ENCODE measurements at regions not wholly inside any gene's neighbourhood (a gene's known extent, or its start where the extent isn't known, plus 50 kb on each side); places are given as distances from the start of the nearest gene placed in this dataset.
A peak's percentile ranks its signal among the peaks of the same experiment; 100 is the strongest.
"Not testable (repeated sequence)": the region's sequence is repeated elsewhere in the genome, so short reads cannot be mapped to it uniquely, and the experiment has no call there.

DNA sequence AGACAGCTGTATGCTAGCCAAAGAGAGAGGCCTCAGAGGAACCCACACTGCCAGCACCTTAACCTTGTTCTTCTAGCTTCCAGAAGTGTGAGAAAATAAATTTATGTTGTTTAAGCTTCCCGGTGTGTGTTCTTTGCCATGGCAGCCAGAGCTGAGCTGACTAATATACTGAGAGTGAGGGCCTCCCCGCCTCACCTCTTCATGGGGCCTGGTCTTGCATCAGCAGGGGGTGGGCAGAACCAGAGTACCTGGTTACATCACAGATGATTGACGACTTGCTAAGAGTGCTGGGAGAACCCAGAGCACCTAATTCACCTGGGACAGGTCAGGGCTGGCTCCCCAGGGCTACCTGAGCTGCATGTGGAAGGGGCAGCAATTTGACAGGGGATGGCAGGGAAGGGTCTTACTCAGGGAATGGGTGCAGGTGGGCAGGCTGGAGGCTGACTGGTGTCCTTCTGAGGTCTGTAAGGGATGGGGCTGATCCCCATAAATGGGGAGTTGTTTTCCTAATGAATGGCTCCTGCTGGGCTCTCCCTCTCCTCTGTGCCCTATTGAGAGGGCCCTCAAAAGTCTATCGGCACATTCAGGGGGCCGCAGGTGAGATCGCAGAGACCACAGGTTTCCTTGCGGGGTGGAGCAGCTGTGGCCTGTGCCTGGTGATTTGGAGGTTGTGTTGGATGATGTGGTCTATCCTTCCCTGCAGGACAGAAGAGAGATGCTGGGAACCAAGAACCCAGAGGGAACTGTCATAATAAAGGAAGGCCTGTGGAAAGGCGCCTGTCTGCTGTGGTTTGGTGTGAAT, 60.6 kb upstream of the ETV3 start:
- Histone ChIP-seq H3K9ac (ENCODE audit: insufficient read depth in 1 of 2, low read length in 2 of 2) (no peak overlapping the region), H3K4me1 (ENCODE audit: control insufficient read depth in 5 of 5, insufficient read depth in 5 of 5, low read length in 5 of 5) (peaks cover 0 to 5% (median 0%) of the 10 kb centered on the region in 5 donors), H3K9me3 (ENCODE audit: control insufficient read depth in 4 of 4, insufficient read depth in 3 of 4, low read length in 3 of 4) (no peaks in the 10 kb centered on the region), H3K36me3 (ENCODE audit: control insufficient read depth in 4 of 4, insufficient read depth in 4 of 4, low read length in 4 of 4) (no peaks in the 10 kb centered on the region), H3K27ac (ENCODE audit: low read depth in 1 of 2, low read length in 1 of 2) (peak overlapping the region in 1 of 2 donors; percentile 86), H3K27me3 (ENCODE audit: control insufficient read depth in 3 of 3, insufficient read depth in 3 of 3, low read length in 2 of 3) (peaks cover 0 to 21% (median 9%) of the 10 kb centered on the region in 3 donors), H3K4me3 (no peak overlapping the region)
- ATAC-seq (ENCODE audit: insufficient read depth, low FRiP score) (peak; percentile 48), DNase-seq (peak; percentile 25 to 56 (median 31))
- TF ChIP-seq, protein P1, sequence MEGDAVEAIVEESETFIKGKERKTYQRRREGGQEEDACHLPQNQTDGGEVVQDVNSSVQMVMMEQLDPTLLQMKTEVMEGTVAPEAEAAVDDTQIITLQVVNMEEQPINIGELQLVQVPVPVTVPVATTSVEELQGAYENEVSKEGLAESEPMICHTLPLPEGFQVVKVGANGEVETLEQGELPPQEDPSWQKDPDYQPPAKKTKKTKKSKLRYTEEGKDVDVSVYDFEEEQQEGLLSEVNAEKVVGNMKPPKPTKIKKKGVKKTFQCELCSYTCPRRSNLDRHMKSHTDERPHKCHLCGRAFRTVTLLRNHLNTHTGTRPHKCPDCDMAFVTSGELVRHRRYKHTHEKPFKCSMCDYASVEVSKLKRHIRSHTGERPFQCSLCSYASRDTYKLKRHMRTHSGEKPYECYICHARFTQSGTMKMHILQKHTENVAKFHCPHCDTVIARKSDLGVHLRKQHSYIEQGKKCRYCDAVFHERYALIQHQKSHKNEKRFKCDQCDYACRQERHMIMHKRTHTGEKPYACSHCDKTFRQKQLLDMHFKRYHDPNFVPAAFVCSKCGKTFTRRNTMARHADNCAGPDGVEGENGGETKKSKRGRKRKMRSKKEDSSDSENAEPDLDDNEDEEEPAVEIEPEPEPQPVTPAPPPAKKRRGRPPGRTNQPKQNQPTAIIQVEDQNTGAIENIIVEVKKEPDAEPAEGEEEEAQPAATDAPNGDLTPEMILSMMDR (IDR thresholded peaks at IDR 0.05; ENCODE audit: control extremely low read depth, extremely low read depth) = no peak
- WGBS, 2 donors = 73 to 88% methylated on average over 8 of the region's 8 CpGs

DNA sequence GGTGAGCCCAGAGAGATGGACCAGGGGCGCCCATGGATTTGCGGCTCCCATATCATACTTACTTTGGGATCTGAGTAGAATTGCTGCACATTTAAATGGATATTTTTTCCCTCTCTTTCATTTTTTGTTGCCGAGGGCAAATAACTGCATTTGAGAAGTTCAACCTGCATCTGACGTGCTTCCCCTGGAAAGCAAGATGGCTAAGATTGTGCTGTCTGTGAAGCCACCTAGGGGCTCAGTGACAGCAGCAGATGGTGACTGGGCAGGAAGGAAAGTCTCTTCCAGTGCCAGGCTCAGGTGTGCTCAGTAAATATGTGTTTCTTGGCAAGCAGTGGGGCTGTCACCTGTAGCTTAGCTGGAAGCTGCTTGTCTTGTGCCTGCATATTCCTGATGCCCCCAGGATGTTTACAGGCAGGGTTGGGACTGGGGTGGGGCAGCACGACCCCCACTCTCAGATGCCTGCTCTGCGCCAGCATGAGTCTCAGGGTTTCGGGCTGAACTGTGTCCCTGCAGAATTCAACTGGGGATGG, 59.8 kb upstream of the ETV3 start:
- no peak for ATAC-seq (ENCODE audit: insufficient read depth, low FRiP score)
- H3K27ac ChIP-seq (ENCODE audit: low read depth in 1 of 2, low read length in 1 of 2) = peak overlapping the region in 1 of 2 donors; percentile 86
- TF ChIP-seq, protein P1 (IDR thresholded peaks at IDR 0.05; ENCODE audit: control extremely low read depth, extremely low read depth) = no peak
- no peak overlapping the region for H3K4me3 ChIP-seq
- no peak overlapping the region for H3K9ac ChIP-seq (ENCODE audit: insufficient read depth in 1 of 2, low read length in 2 of 2)
- H3K9me3 ChIP-seq (ENCODE audit: control insufficient read depth in 4 of 4, insufficient read depth in 3 of 4, low read length in 3 of 4) = no peaks in the 10 kb centered on the region
- peaks cover 0 to 5% (median 0%) of the 10 kb centered on the region in 5 donors for H3K4me1 ChIP-seq (ENCODE audit: control insufficient read depth in 5 of 5, insufficient read depth in 5 of 5, low read length in 5 of 5)
- no peaks in the 10 kb centered on the region for H3K36me3 ChIP-seq (ENCODE audit: control insufficient read depth in 4 of 4, insufficient read depth in 4 of 4, low read length in 4 of 4)
- WGBS, 2 donors = 88 to 91% methylated on average over 7 of the region's 7 CpGs
- DNase-seq = no peak
- H3K27me3 ChIP-seq (ENCODE audit: control insufficient read depth in 3 of 3, insufficient read depth in 3 of 3, low read length in 2 of 3) = peaks cover 0 to 23% (median 15%) of the 10 kb centered on the region in 3 donors

DNA sequence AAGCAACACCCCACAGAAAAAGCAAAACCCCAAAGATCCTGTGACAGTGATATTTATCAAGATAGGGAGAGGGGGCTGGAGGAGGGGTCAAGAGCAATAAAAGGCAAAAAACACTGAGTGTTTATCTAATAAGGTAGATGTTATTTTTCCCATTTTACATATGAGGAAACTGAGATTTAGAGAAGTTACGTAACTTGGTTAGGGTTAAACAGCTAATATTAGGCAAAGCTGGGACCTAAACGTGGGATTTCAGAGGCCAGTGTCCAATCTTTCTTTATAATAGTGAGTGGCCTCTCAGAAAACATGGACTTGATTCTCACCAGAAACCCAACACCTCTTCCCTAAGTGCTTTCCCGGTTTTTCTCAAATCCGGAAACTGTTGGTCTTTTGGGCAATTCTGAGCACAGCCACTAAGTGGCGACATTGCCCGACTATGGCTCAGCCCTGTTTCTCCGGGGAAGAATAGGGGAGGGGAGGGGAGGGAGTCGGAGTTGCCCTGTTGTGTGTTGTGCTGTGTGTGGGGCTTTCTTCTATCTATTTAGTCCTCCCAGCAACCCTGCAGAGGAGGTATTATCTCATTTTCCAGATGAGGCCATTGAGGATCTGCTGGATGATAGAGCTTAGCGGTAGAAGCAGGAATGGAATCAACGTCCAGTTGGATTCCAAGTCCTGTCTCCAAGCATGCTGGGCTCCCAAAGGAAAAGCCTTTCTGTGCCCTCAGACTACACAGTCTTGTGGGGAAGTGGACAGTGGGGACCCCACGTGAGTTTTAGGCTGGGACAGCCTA, 58.7 kb upstream of the ETV3 start:
- H3K27me3 ChIP-seq (ENCODE audit: control insufficient read depth in 3 of 3, insufficient read depth in 3 of 3, low read length in 2 of 3) = peaks cover 0 to 26% (median 19%) of the 10 kb centered on the region in 3 donors
- not testable (repeated sequence) for H3K9ac ChIP-seq (ENCODE audit: insufficient read depth in 1 of 2, low read length in 2 of 2); H3K4me3 ChIP-seq; H3K4me1 ChIP-seq (ENCODE audit: control insufficient read depth in 5 of 5, insufficient read depth in 5 of 5, low read length in 5 of 5); ATAC-seq (ENCODE audit: insufficient read depth, low FRiP score); H3K9me3 ChIP-seq (ENCODE audit: control insufficient read depth in 4 of 4, insufficient read depth in 3 of 4, low read length in 3 of 4); H3K36me3 ChIP-seq (ENCODE audit: control insufficient read depth in 4 of 4, insufficient read depth in 4 of 4, low read length in 4 of 4); H3K27ac ChIP-seq (ENCODE audit: low read depth in 1 of 2, low read length in 1 of 2)
- 33 to 48% methylated on average over 7 to 10 of the region's 11 CpGs for WGBS, 2 donors
- DNase-seq = peak in 2 of 3 donors; percentile 12 to 25

DNA sequence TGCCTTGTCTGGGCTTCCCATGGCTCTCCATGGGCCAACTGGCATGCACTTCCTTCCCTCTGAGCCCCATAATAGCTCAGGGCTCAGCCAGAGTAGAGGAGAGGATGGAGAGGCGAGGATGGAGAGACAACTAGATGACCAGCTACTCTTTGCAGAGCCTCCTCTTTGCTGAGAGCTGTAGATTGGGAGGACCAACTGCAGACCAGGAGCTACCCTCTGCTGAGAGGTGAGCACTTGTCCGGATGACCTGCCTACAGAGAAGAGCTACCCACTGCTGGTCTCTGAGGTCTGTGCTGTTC, 58.0 kb upstream of the ETV3 start:
- H3K27me3 ChIP-seq (ENCODE audit: control insufficient read depth in 3 of 3, insufficient read depth in 3 of 3, low read length in 2 of 3) = peaks cover 0 to 26% (median 19%) of the 10 kb centered on the region in 3 donors
- no peaks in the 10 kb centered on the region for H3K36me3 ChIP-seq (ENCODE audit: control insufficient read depth in 4 of 4, insufficient read depth in 4 of 4, low read length in 4 of 4)
- peaks cover 0 to 5% (median 0%) of the 10 kb centered on the region in 5 donors for H3K4me1 ChIP-seq (ENCODE audit: control insufficient read depth in 5 of 5, insufficient read depth in 5 of 5, low read length in 5 of 5)
- DNase-seq = no peak
- no peaks in the 10 kb centered on the region for H3K9me3 ChIP-seq (ENCODE audit: control insufficient read depth in 4 of 4, insufficient read depth in 3 of 4, low read length in 3 of 4)
- no peak for ATAC-seq (ENCODE audit: insufficient read depth, low FRiP score)
- TF ChIP-seq, protein P1 (IDR thresholded peaks at IDR 0.05; ENCODE audit: control extremely low read depth, extremely low read depth) = no peak
- no peak overlapping the region for H3K27ac ChIP-seq (ENCODE audit: low read depth in 1 of 2, low read length in 1 of 2)
- WGBS, 2 donors = 90 to 94% methylated on average over 2 of the region's 2 CpGs
- no peak overlapping the region for H3K9ac ChIP-seq (ENCODE audit: insufficient read depth in 1 of 2, low read length in 2 of 2)
- H3K4me3 ChIP-seq = no peak overlapping the region

Data from lung (tissue), 11 donors.